Lung (tissue), 11 donors: ENCODE measurements at regions not wholly inside any gene's neighbourhood (a gene's known extent, or its start where the extent isn't known, plus 50 kb on each side); places are given as distances from the start of the nearest gene placed in this dataset.

ENCODE experiments used
- ATAC-seq: fragments of 200-7000 bp; cut with Tn5 transposase; one replicate; pipeline ENCODE4 v1.9.1; 2020; ENCODE audit warnings: moderate number of reproducible peaks; ENCODE audit not compliant: insufficient read depth, low FRiP score
- DNase-seq, 3 donors: peaks; one replicate each; pipeline ENCODE4 v3.0.0-alpha.2; 2013 to 2017
- H3K27ac ChIP-seq, 2 donors: one replicate each; pipeline ENCODE4 v1.5.1; 2013; ENCODE audit warnings: mild to moderate bottlenecking in 2 of 2, moderate library complexity in 2 of 2, control low read depth in 1 of 2, inconsistent platforms in 1 of 2, low read depth in 1 of 2, low read length in 1 of 2
- H3K27me3 ChIP-seq, 3 donors: one replicate each; pipeline ENCODE4 v1.5.1; 2013; ENCODE audit warnings: low read length in 2 of 3; ENCODE audit not compliant: control insufficient read depth in 3 of 3, insufficient read depth in 3 of 3
- H3K36me3 ChIP-seq, 4 donors: one replicate each; pipeline ENCODE4 v1.5.1; 2013; ENCODE audit warnings: low read length in 4 of 4, mild to moderate bottlenecking in 1 of 4, moderate library complexity in 1 of 4; ENCODE audit not compliant: control insufficient read depth in 4 of 4, insufficient read depth in 4 of 4
- H3K4me1 ChIP-seq, 5 donors: one replicate each; pipeline ENCODE4 v1.5.1; 2013; ENCODE audit warnings: low read length in 5 of 5, mild to moderate bottlenecking in 2 of 5, moderate library complexity in 1 of 5; ENCODE audit not compliant: control insufficient read depth in 5 of 5, insufficient read depth in 5 of 5
- H3K4me3 ChIP-seq: one replicate; pipeline ENCODE4 v1.5.1; 2013; ENCODE audit warnings: mild to moderate bottlenecking, control low read depth, moderate library complexity
- H3K9ac ChIP-seq, 2 donors: one replicate each; pipeline ENCODE4 v1.5.1; 2013; ENCODE audit warnings: low read length in 2 of 2, control low read depth in 1 of 2; ENCODE audit not compliant: insufficient read depth in 1 of 2
- H3K9me3 ChIP-seq, 4 donors: one replicate each; pipeline ENCODE4 v1.5.1; 2013; ENCODE audit warnings: low read length in 3 of 4, mild to moderate bottlenecking in 1 of 4, moderate library complexity in 1 of 4; ENCODE audit not compliant: control insufficient read depth in 4 of 4, insufficient read depth in 3 of 4
- WGBS, 2 donors: extraction: QIAGEN DNeasy Blood & Tissue Kit; methylation state at CpG; one replicate each; pipeline ENCODE4 v1.1.7; 2013; 5-methylcytosine and 5-hydroxymethylcytosine counted together
- TF ChIP-seq, protein P1 (sequence below): IDR thresholded peaks from 2 replicates; pipeline ENCODE4 v1.5.1; 2012; ENCODE audit warnings: mild to moderate bottlenecking; ENCODE audit errors: control extremely low read depth, extremely low read depth
- donor health status: control.
- donor health status: control.
- donor health status: Bipolar disorder and iron deficiency.
- donor health status: healthy.
- donor health status: DM: yes; HTN: yes; CAD: no.

DNA sequence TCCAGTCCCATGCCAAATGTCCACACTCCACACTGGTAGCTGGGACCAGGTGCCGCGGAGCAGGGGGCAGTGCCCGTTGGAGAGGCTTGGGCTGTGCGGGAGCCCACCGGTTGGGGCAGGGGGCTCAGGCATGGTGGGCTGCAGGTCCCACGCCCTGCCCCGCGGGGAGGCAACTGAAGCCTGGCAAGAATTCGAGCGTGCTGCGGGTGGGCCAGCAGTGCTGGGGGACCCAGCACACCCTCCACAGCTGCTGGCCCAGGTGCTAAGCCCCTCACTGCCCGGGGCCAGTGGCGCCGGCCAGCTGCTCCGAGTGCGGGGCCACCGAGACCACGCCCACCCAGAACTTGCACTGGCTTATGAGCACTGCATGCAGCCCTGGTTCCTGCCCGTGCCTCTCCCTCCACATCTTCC, 479.4 kb downstream of the ZNF385D start:
- TF ChIP-seq, protein P1, sequence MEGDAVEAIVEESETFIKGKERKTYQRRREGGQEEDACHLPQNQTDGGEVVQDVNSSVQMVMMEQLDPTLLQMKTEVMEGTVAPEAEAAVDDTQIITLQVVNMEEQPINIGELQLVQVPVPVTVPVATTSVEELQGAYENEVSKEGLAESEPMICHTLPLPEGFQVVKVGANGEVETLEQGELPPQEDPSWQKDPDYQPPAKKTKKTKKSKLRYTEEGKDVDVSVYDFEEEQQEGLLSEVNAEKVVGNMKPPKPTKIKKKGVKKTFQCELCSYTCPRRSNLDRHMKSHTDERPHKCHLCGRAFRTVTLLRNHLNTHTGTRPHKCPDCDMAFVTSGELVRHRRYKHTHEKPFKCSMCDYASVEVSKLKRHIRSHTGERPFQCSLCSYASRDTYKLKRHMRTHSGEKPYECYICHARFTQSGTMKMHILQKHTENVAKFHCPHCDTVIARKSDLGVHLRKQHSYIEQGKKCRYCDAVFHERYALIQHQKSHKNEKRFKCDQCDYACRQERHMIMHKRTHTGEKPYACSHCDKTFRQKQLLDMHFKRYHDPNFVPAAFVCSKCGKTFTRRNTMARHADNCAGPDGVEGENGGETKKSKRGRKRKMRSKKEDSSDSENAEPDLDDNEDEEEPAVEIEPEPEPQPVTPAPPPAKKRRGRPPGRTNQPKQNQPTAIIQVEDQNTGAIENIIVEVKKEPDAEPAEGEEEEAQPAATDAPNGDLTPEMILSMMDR = no peak
- DNase-seq = no peak
- no peaks in the 10 kb centered on the region for H3K27me3 ChIP-seq
- no peaks in the 10 kb centered on the region for H3K36me3 ChIP-seq
- H3K4me3 ChIP-seq = no peak overlapping the region
- no peak for ATAC-seq
- H3K27ac ChIP-seq = no peak overlapping the region
- H3K4me1 ChIP-seq = peaks cover 0 to 35% (median 2%) of the 10 kb centered on the region in 5 donors
- WGBS, 2 donors = 96 to 97% methylated on average over 19 of the region's 19 CpGs
- H3K9me3 ChIP-seq = peaks cover 0 to 6% (median 0%) of the 10 kb centered on the region in 4 donors
- no peak overlapping the region for H3K9ac ChIP-seq

DNA sequence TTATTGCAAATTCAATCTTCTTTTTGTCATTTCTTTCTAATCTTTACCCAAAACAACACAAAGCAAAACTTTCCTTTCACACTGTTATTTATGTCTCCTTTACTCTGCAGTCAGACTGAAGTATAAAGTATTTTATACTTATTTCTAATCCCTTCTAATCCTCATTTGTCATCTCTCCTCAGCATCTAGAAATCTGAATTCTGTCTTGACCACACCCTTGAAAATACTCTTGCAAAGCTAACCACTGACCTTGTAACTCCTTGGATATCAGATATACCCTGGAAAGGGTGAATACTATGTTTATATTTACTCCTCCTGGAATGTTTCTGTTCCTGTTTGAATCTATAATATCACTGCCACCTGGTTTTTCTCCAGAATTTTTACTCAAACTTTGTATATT, 481.1 kb downstream of the ZNF385D start:
- Histone ChIP-seq H3K9ac (no peak overlapping the region), H3K27me3 (no peaks in the 10 kb centered on the region)
- no peak for ATAC-seq

DNA sequence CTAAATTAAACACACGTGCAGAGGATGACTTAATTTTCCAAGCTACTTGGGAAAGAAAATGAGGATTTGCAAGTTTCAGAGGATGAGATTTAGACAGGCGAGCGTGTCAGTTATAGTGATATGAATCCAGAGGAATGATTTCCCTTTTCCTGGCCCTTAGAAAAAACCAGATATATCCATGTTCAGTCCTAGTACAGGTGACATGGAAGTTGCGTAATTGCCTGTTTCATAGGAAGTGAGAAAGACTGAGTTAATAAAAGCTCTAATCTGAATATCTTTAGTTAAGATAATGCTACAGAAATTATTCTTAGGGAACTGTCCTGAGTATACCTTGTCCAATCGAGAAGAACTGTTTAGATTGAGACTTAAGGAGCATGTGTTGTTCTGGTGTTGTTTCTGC, 490.5 kb downstream of the ZNF385D start:
- ATAC-seq (no peak), DNase-seq (no peak)
- Histone ChIP-seq H3K27ac (no peak overlapping the region), H3K4me1 (peaks cover 0 to 13% (median 5%) of the 10 kb centered on the region in 5 donors), H3K9me3 (peaks cover 0 to under 1% (median 0%) of the 10 kb centered on the region in 4 donors), H3K9ac (no peak overlapping the region), H3K27me3 (no peaks in the 10 kb centered on the region), H3K4me3 (no peak overlapping the region), H3K36me3 (no peaks in the 10 kb centered on the region)
- WGBS, 2 donors = 75 to 82% methylated on average over 5 of the region's 5 CpGs
- TF ChIP-seq, protein P1 = no peak

More for the DNA sequence above, 481.1 kb downstream of the ZNF385D start:
- no peak overlapping the region for H3K4me3 ChIP-seq
- no peak for DNase-seq
- peaks cover 0 to 35% (median 2%) of the 10 kb centered on the region in 5 donors for H3K4me1 ChIP-seq
- TF ChIP-seq, protein P1 = no peak
- H3K36me3 ChIP-seq = no peaks in the 10 kb centered on the region
- H3K27ac ChIP-seq = no peak overlapping the region
- peaks cover 0 to 6% (median 0%) of the 10 kb centered on the region in 4 donors for H3K9me3 ChIP-seq

DNA sequence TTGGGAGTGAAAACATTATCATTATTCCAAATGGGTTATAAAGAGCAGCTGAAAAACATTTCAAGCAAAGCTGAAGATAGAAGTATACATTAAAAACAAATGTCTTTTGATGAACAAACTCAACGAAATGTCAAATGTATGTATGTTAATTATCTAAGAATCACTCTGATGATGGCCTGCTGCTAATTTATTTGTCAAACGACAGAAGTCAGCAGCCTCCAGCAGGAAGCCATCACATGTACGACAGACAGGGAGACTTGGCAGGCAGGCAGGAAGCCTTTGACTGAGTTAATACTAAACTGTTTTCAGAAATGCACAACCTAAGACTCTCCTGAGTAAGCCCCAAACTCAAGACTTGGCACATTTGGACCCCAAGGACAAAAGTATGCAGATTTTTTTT, 491.1 kb downstream of the ZNF385D start:
- Histone ChIP-seq H3K27me3 (no peaks in the 10 kb centered on the region), H3K4me1 (peaks cover 0 to 13% (median 5%) of the 10 kb centered on the region in 5 donors), H3K27ac (no peak overlapping the region), H3K4me3 (no peak overlapping the region), H3K9me3 (peaks cover 0 to 3% (median 0%) of the 10 kb centered on the region in 4 donors), H3K36me3 (no peaks in the 10 kb centered on the region), H3K9ac (no peak overlapping the region)
- TF ChIP-seq, protein P1 = no peak
- peak; percentile 37 to 73 (median 51) for DNase-seq
- no peak for ATAC-seq
- WGBS, 2 donors = 19 to 25% methylated on average over 3 of the region's 3 CpGs
